GM18520 (cell line): ENCODE measurements at regions not wholly inside any gene's neighbourhood (a gene's known extent, or its start where the extent isn't known, plus 50 kb on each side); places are given as distances from the start of the nearest gene placed in this dataset.

Source experiments
- ATAC-seq: cut with Tn5 transposase; IDR thresholded peaks from one replicate; pipeline ENCODE4 v1.9.1; 2021; ENCODE audit not compliant: unreplicated experiment

DNA sequence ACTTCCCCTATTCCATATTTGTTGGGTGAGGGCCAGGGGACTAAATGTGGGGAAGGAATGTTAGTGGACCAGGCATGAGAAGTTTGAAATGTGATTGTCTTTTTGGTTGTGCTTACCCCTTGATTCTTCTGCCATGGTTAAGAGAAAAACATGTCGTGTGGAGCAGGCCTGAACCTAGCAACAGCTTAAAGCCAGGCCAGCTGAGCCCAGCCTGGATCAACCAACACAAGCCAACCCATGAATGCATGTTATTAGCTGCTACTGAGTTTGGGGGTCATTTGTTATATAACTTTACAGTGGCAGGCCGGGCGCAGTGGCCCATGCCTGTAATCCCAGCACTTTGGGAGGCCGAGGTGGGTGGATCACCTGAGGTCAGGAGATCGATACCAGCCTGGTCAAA is 52.4 kb upstream of the TRIO start:
- no peak for ATAC-seq

DNA sequence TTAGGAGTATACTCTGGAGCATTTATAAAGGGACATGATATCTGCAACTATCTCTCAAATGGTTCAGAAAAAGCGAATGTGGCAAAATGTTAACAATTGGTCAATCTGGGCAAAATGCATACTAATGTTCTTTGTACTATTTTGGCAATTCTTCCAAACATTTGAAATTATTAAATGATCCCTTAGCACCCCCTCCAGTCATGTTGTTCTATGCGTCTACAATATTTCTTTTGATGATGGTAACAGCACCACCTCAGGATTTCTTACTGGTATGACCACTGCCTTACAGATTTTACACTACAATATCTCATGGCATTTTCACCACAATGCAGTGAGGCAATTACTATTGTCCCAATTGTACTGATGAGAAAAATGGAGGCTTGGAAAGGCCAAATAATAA is 52.9 kb upstream of the TRIO start:
- no peak for ATAC-seq

DNA sequence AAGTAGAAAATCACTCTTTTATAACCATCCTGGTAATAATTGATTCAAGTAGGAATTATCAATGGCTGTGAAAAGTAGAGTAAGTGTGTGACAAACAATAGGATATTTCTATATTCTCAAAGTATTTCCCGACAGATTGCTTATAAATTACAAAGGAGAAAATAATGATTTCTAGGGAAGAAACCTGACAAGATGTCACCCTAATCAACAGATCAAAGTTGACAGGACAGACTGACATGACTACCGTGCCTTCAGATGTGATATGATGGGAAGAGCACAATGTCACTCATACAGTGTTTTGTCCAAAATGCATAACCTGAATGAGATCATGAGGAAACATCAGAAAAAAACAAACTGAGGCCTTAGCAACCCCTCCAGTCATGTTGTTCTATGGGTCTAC is 53.9 kb upstream of the TRIO start:
- ATAC-seq, result no peak

DNA sequence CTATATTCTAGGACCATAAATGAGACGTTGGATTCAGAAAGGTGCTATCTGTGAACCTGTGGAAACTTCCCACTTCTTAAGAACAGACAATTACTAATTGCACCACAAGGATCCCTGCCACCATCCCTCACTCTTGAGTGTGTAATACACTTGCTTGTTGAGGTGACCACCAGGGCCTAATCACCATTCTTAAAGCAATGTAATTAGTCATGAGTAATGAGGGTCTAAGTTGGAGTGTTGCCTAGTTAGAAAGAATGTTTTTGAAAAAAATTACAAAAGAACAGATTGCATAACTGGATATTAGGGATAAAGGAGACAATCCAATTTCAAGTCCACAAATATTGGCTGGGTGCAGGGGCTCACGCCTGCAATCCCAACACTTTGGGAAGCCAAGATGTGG is 56.9 kb upstream of the TRIO start:
- no peak for ATAC-seq

DNA sequence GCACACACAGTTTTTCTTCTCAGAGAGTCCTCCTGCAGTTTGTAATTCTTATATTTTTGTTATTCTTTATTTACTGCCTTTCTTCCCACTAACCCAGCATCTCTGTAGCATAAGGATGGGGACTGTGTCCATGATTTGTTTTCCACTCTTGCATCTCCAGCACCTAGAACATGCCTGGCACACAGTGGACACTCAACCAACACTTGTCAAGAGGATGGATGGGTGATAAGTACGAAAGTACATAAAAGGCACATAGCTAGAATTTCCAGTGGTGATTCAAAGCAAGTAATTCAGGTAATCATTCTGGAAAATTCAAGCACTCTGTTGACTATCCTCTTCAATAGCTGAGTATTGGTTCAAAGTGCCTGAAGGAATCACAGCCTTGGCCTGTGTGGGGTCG is 60.2 kb upstream of the TRIO start:
- ATAC-seq, result no peak

DNA sequence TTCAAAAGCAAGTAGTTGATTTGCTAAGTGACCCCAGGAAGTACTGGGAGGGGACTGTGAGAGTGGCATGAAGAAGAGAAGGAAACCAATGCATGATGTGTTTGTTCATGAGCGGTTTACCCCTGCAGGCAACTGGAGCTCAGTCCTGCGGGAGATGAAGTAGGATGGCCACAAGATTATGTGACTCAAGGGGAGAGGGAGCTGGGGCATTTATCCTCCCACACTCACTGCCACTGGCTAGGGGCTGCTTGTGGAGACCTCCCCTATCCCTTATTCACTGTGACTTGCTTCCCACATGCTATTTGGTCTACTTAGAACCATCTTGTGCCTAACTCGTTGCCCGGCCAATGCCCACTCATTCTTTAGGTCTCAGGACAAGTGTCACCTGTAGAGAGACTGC is 60.6 kb upstream of the TRIO start:
- ATAC-seq, result no peak

DNA sequence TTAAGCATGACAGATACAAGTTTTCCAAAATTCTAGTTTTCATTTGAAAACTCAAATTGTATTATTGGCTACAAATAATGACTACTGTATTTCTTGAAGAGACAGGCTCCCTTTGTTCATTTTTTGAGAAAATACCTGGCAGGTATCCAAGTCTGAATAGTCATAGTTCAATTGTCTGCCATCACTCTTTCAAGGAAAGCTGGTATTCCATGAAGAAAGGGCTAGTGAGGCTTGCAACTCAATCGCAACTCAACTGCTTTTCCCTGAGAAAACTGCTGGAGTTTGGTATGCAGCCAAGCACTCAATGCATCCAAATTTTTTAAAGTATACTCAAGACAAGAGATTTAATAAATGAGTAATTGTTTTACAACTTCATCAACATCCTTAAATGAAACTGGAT is 61.4 kb upstream of the TRIO start:
- no peak for ATAC-seq

DNA sequence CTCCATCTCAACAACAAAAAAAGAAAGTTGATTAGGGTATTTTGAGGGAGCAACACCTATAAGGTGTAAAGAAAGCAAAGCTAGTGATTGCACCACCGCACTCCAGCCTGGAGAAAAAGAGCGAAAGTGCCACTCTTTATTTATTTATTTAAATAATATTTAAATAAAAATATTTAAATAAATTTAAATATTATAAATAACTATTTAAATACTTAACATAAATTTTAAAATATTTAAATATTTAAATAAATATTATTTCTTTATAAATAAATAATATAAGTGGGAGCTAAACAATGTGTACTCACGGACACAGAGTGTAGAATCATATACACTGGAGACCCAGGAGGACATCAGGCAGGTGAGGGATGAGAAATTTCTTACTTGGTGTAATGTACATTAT is 64.4 kb upstream of the TRIO start:
- ATAC-seq, result no peak

DNA sequence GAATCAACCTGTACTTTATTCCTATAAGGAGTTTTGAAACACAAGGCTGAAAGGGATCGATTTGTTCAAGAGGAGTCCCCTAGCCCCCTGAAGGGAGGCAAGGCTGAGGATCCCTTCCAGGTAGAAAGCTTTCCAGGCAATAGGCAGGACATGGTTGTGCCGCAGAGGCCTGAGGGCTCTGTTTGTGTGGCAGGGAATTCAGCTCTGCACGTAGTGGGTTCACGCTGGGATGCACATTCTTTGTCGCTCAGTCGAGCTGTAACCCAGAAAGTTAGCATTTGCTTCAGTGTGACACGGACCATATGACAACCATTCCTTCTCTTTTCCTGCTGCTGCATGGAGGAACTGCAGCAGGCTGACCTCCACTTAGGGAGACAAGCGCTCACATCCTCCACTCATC is 65.6 kb upstream of the TRIO start:
- no peak for ATAC-seq

DNA sequence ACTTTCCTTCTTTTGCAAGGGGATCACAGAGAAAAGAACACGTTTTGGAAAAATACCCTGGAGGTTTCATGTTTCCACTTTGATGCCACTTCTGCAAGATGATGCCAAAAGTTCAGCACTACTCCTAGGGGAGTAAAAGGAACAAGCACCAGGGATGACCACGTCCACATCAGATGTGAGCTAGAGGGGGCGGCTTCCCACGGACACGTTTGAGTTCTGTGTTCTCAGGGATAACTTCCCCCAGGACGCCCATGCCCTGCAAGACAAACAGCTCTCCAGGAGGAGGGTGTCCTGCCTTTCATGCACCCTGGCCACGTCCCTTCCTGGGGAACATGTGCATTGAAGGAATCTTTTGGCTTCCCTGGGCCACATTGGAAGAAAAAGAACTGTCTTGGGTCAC is 66.6 kb upstream of the TRIO start:
- no peak for ATAC-seq

DNA sequence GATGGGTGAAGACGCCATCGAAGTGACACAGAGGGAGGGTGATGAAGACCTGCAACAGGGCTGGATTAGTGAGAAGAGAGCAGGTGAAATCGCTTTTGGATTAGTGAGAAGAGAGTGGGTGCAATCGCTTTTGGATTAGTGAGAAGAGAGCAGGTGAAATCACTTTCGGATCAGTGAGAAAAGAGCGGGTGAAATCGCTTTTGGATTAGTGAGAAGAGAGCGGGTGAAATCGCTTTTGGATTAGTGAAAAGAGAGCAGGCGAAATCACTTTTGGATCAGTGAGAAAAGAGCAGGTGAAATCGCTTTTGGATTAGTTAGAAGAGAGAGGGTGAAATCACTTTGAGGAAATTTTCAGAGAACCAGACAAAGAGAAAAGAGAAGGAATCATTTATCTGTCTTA is 67.2 kb upstream of the TRIO start:
- no peak for ATAC-seq

DNA sequence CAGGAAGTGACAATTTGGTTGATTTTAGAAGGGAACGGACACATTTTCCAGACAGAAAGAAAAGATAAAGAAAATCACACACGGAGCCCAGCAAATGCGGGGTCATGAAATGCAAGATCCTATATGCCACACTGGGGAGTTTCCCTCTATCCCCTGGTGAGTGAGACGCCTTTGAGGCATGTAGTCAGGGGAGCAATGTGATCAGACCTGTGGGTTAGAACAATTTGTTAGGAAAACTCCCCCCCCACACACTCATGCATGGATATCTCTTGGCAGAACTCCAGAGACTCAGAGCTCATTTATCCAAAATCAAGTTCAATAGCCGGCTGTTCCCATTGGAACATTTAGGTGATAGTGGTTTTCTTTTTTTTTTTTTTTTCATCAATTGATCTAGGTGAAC is 71.7 kb upstream of the TRIO start:
- no peak for ATAC-seq

DNA sequence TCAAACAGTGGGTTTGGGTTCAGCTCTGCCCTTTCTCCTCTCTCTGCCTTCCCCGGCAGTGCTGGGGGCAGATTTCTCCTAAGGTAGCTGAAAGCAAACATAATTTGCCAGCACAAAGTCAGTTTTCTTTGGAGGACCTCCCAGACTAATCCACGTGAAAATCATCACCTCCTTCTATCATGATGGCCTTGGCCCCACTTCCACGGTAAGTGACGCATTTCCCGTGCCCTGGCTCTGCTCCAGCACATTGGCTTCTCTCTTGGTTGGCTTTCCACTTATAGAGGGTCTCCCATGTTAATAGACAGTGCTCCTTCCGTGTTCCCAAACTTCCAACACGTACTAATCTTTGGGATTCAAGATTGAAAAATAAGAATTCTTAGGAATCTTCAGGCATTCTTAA is 74.1 kb upstream of the TRIO start:
- no peak for ATAC-seq

DNA sequence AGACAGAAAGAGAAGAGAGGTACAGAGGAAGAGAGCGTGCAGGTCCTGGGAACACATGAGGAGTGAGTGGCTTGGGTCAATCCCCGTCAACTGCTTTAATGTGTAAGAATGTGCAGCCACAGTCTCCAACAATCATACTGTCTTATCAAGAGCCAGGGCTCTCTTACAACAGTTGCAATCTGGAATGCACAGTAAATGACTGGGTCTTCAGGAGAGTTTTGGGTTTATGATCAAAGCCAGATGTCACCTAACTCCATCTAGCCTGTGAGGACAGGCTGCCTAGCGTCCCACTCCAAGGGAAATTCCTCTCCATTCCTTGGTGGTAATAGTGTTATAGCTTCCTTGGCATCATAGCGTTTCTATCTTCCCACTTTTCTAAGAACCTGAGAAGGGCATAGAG is 75.0 kb upstream of the TRIO start:
- ATAC-seq, result no peak

DNA sequence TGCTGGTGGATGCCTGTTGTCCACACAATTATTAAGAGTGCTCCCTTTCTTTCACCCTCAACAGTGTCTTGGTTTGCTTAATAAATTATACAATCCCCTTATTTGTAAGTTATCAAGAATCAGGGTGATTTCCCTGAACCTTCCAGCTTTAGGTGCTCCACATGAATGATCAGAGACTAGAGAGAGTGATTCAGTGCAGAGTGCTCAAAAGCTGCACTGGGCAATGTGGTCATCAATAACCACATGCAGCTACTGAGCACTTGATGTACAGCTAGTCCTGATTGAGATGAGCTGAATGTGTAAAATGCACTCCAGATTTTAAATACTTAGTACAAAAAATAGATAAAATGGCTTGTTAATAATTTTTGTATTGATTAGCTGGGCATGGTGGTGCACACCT is 76.8 kb upstream of the TRIO start:
- no peak for ATAC-seq

DNA sequence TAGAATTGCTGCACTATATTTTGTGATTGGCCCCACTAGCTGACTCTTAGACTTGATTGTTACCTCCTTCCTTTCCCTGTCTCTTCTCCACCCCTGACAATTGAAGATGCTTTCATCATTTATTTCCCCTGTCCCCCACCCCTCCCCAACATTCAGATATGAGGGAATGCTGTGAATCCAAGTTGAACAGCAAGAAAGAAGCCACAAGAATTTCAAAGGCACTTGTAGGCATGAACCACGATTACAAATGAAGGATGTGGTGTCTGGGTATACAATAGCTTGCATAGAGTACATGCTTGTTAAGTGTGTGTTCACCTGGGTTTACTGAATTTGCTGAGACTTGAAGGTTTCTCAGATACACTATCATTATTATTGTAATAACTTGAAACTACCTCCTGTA is 78.3 kb upstream of the TRIO start:
- ATAC-seq, result no peak

DNA sequence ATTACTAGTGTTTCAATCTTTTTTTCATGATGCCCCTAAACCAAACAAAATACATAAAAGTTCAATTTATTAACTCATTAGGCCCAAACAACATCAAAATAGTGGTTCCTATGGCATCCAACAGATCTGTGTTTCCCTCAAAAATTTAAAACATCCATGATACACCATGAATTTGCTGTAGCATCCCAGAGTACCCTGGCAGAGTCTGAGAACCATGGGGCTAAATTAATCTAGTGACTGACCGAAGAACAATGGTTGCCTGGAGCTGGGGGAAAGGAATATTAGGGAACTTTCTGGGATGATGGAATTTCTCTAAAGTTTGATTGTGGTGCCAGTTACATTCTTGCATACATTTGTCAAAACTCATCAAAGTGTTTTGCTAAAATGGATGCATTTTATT is 79.5 kb upstream of the TRIO start:
- ATAC-seq, result no peak

DNA sequence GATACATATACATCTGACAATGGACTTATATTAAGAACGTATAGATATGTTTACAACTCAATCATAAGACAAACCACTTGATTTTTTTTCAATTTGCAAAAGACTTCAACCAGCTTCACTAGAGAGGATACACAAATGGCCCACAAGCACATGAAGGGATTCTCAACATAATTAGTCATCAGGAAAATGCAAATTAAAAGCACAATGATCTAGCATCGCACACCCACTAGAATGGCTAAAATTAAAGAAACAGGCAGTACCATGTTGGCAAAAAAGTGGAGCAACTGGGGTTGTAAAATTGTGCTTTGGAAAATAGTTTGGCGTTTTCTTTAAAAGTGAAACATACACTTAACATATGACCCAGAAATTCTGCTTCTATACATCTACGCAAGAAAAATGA is 80.0 kb upstream of the TRIO start:
- ATAC-seq, result no peak

DNA sequence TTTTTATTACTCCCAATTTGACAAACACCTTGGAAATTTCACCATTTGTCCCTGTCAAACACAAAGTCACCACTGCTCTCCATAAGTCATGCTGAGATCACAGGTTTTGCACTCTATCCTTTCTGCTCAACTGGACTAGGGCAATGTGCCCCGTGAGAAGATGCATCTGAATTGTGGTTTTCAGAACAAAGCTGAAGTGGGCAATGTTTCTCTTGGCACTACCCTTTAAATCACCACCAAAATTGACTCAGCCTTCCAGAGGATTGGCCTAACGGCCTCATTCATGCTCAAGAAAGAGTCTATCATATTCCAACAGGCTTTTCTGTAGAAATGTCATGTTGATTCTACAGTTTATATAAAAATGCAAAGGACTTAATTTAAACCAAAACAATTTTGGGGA is 81.0 kb upstream of the TRIO start:
- ATAC-seq, result no peak

DNA sequence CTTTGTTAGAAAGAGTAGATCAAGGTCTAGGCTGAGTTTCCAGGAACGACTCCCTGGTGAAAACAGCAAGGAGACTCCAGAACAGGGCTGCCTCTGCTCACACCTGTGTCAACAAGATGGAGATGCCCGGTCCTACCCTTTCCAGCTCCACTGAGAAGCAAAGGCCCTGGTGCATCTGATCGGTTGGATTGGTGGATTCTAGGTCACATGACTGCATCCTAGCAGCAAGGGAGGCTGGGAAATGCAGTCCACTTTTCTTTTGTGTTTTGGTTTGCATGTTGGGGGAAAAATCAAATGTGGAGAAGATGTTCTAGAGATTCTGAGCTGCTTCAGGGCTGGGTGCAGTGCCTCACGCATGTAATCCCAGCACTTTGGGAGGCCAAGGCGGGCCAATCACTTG is 82.0 kb upstream of the TRIO start:
- ATAC-seq, result no peak

DNA sequence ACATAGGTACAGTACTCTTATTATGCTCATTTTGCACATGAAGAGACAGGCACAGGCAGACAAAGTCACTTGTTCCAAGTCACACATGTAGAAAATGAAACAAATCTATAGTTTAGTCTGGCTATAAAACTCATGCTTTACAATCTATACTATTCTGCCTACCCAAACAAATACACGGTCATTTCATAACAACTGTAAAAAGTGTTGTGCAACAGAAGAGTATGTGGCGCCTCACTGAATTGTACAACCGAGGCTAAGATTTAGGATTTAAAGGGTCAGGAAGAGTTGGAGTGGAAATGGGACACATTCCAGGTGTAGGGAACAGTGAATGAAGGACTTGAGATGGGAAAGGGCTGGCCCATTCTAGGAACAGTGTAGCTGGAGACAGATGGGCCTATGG is 82.9 kb upstream of the TRIO start:
- ATAC-seq, result no peak

DNA sequence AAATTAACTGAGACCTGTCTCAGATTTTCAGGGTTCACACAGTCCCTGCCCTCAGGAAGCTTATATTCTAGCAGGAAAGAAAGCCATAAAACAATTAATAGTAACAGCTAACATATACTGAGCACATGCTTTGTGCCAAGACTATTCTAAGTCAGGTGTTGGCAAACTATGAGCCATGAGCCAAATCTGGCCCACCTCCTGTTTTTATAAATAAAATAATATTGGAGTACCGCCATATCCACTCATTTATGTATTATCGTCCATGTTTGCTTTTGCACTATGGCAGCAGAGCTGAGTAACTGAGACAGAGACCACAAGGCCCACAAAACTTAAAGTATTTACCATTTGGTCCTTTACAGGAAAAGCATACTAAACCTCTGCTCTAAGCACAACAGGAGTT is 83.3 kb upstream of the TRIO start:
- no peak for ATAC-seq

DNA sequence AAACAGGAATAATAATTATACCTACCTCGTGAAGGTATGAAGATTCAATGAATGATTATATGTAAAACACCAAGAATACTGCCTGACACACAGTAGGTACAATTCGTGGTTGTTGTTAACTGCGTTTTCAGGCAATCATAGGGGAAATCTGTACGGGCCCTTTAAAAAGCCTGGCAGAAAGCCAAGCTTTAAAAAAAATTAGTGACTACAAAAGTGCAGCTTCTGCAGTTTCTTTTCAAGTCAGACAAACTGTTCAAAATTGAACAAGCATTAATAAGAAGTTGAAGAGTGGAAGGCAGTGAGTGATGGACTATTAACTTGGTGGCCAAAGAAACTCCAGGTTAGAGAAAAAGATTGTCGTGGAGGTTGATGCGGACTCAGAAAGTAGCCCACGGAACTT is 85.9 kb upstream of the TRIO start:
- no peak for ATAC-seq

DNA sequence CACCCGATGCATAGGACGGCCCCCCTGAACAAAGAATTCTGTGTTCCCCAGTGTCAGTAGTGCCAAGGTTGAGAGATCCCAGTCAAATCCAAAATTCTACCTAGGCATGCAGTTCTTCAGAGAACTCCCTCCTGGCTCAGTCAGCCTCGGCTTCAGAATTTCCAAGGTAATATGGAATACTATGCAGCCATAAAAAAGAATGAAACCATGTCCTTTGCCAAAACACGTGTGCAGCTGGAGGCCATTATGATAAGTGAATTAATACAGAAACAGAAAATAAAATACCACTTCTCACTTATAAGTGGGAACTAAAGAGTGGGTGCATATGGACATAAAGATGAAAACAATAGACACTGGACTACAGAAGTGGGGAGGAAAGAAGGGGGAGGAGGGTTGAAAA is 87.1 kb upstream of the TRIO start:
- no peak for ATAC-seq
